HL-60 (cell line): ENCODE measurements at regions not wholly inside any gene's neighbourhood (a gene's known extent, or its start where the extent isn't known, plus 50 kb on each side); places are given as distances from the start of the nearest gene placed in this dataset.

Experiments
- GABPA ChIP-seq: IDR thresholded peaks from 2 replicates; pipeline ENCODE4 v1.6.1; 2012; ENCODE audit warnings: low read depth
- POLR2AphosphoS5 ChIP-seq: IDR thresholded peaks from 2 replicates; pipeline ENCODE4 v1.6.1; 2012; ENCODE audit warnings: low read depth
- SPI1 ChIP-seq: IDR thresholded peaks from 2 replicates; pipeline ENCODE4 v1.6.1; 2012; ENCODE audit warnings: low read depth, mild to moderate bottlenecking, borderline replicate concordance
- TF ChIP-seq, protein P1 (sequence below): IDR thresholded peaks from one replicate; pipeline ENCODE4 v1.5.1; 2011; ENCODE audit warnings: low read length, control low read depth, inconsistent platforms; ENCODE audit not compliant: insufficient read depth
- TF ChIP-seq, protein P2 (sequence below): IDR thresholded peaks from 2 replicates; pipeline ENCODE4 v1.6.1; 2012; ENCODE audit warnings: low read depth; ENCODE audit not compliant: insufficient replicate concordance

DNA sequence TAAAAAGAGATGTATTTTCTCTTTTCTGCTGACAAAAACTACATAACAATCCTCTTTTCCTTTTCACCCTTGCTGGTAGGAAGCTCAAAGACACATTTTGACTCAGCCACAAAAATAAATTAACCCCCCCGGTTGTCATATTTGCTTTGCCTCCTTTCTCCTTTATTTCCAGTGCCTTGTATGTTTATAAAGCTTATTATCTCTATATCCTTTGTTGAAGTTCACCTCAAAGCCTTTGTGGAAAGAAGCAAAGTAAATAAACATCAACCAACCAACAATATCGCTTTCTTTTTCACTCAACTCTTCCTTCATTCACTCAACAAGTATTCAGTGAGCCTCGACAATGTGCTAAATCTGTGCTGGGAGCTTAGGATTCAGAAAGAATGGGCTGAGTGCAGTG, 276.5 kb upstream of the ID2 start:
- TF ChIP-seq, protein P1, sequence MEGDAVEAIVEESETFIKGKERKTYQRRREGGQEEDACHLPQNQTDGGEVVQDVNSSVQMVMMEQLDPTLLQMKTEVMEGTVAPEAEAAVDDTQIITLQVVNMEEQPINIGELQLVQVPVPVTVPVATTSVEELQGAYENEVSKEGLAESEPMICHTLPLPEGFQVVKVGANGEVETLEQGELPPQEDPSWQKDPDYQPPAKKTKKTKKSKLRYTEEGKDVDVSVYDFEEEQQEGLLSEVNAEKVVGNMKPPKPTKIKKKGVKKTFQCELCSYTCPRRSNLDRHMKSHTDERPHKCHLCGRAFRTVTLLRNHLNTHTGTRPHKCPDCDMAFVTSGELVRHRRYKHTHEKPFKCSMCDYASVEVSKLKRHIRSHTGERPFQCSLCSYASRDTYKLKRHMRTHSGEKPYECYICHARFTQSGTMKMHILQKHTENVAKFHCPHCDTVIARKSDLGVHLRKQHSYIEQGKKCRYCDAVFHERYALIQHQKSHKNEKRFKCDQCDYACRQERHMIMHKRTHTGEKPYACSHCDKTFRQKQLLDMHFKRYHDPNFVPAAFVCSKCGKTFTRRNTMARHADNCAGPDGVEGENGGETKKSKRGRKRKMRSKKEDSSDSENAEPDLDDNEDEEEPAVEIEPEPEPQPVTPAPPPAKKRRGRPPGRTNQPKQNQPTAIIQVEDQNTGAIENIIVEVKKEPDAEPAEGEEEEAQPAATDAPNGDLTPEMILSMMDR, result no peak
- TF ChIP-seq POLR2AphosphoS5, result no peak
- TF ChIP-seq, protein P2, sequence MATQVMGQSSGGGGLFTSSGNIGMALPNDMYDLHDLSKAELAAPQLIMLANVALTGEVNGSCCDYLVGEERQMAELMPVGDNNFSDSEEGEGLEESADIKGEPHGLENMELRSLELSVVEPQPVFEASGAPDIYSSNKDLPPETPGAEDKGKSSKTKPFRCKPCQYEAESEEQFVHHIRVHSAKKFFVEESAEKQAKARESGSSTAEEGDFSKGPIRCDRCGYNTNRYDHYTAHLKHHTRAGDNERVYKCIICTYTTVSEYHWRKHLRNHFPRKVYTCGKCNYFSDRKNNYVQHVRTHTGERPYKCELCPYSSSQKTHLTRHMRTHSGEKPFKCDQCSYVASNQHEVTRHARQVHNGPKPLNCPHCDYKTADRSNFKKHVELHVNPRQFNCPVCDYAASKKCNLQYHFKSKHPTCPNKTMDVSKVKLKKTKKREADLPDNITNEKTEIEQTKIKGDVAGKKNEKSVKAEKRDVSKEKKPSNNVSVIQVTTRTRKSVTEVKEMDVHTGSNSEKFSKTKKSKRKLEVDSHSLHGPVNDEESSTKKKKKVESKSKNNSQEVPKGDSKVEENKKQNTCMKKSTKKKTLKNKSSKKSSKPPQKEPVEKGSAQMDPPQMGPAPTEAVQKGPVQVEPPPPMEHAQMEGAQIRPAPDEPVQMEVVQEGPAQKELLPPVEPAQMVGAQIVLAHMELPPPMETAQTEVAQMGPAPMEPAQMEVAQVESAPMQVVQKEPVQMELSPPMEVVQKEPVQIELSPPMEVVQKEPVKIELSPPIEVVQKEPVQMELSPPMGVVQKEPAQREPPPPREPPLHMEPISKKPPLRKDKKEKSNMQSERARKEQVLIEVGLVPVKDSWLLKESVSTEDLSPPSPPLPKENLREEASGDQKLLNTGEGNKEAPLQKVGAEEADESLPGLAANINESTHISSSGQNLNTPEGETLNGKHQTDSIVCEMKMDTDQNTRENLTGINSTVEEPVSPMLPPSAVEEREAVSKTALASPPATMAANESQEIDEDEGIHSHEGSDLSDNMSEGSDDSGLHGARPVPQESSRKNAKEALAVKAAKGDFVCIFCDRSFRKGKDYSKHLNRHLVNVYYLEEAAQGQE, result no peak
- no peak for TF ChIP-seq SPI1
- no peak for TF ChIP-seq GABPA
